ENCODE measurements at regions not wholly inside any gene's neighbourhood (a gene's known extent, or its start where the extent isn't known, plus 50 kb on each side); places are given as distances from the start of the nearest gene placed in this dataset.

GRCh38 chr3:23055733-23056376 lies 147.3 kb upstream of the UBE2E2 start:
- no peak overlapping the region for H3K27ac ChIP-seq (ENCODE audit: low read length)
- no peaks in the 10 kb centered on the region for H3K36me3 ChIP-seq (ENCODE audit: control insufficient read depth, insufficient read depth, low read length)
- Mint-ChIP-seq H3K27me3 (ENCODE audit: low read depth in 2 of 2) (no peaks in the 10 kb centered on the region), H3K36me3 (no peaks in the 10 kb centered on the region), H3K9me3 (peaks cover 0 to 4% of the 10 kb centered on the region in 2 donors), H3K4me3 (no peak overlapping the region), H3K4me1 (no peaks in the 10 kb centered on the region), H3K27ac (no peak overlapping the region)
- 15% methylated on average over 1 of the region's 2 CpGs for WGBS (ENCODE audit: insufficient coverage)
- peaks cover 3% of the 10 kb centered on the region for H3K9me3 ChIP-seq (ENCODE audit: control insufficient read depth, insufficient read depth, low read length)
- H3K4me3 ChIP-seq (ENCODE audit: low read length) = no peak overlapping the region
- peak in 1 of 2 donors; percentile 26 for DNase-seq
- intact Hi-C loops (cut with micrococcal nuclease) = no loop called here
- no peaks in the 10 kb centered on the region for H3K4me1 ChIP-seq (ENCODE audit: control insufficient read depth, insufficient read depth, low read length)
- no peak for TF ChIP-seq CTCF (IDR thresholded peaks at IDR 0.05)
- ATAC-seq = no peak
- no peaks in the 10 kb centered on the region for H3K27me3 ChIP-seq (ENCODE audit: control insufficient read depth, insufficient read depth, low read length)

GRCh38 chr3:23062582-23062981 lies 140.5 kb upstream of the UBE2E2 start:
- no peaks in the 10 kb centered on the region for H3K27me3 Mint-ChIP-seq (ENCODE audit: low read depth in 2 of 2)
- H3K27ac Mint-ChIP-seq = no peak overlapping the region
- H3K4me3 Mint-ChIP-seq = no peak overlapping the region
- WGBS (ENCODE audit: insufficient coverage) = 96% methylated on average over 1 of the region's 1 CpG
- no peak for TF ChIP-seq CTCF (IDR thresholded peaks at IDR 0.05)
- Histone ChIP-seq H3K27me3 (ENCODE audit: control insufficient read depth, insufficient read depth, low read length) (no peaks in the 10 kb centered on the region), H3K4me1 (ENCODE audit: control insufficient read depth, insufficient read depth, low read length) (no peaks in the 10 kb centered on the region), H3K4me3 (ENCODE audit: low read length) (no peak overlapping the region), H3K27ac (ENCODE audit: low read length) (no peak overlapping the region), H3K9me3 (ENCODE audit: control insufficient read depth, insufficient read depth, low read length) (no peaks in the 10 kb centered on the region), H3K36me3 (ENCODE audit: control insufficient read depth, insufficient read depth, low read length) (no peaks in the 10 kb centered on the region)
- peaks cover 4 to 7% of the 10 kb centered on the region in 2 donors for H3K9me3 Mint-ChIP-seq
- H3K4me1 Mint-ChIP-seq = no peaks in the 10 kb centered on the region
- intact Hi-C loops (cut with micrococcal nuclease) = no loop called here
- H3K36me3 Mint-ChIP-seq = no peaks in the 10 kb centered on the region
- no peak for ATAC-seq
- DNase-seq = no peak

- Histone ChIP-seq H3K4me3 (ENCODE audit: low read length) (no peak overlapping the region), H3K4me1 (ENCODE audit: control insufficient read depth, insufficient read depth, low read length) (no peaks in the 10 kb centered on the region), H3K27me3 (ENCODE audit: control insufficient read depth, insufficient read depth, low read length) (no peaks in the 10 kb centered on the region), H3K9me3 (ENCODE audit: control insufficient read depth, insufficient read depth, low read length) (no peaks in the 10 kb centered on the region), H3K27ac (ENCODE audit: low read length) (no peak overlapping the region), H3K36me3 (ENCODE audit: control insufficient read depth, insufficient read depth, low read length) (no peaks in the 10 kb centered on the region)
- Mint-ChIP-seq H3K9me3 (peaks cover 4 to 7% of the 10 kb centered on the region in 2 donors), H3K4me3 (no peak overlapping the region), H3K4me1 (no peaks in the 10 kb centered on the region), H3K27me3 (ENCODE audit: low read depth in 2 of 2) (no peaks in the 10 kb centered on the region), H3K27ac (no peak overlapping the region), H3K36me3 (no peaks in the 10 kb centered on the region)
- no peak for TF ChIP-seq CTCF (IDR thresholded peaks at IDR 0.05)
- ATAC-seq = no peak
- intact Hi-C loops (cut with micrococcal nuclease) = no loop called here
- WGBS (ENCODE audit: insufficient coverage) = 90% methylated on average over 1 of the region's 1 CpG
- no peak for DNase-seq
Observed at GRCh38 chr3:23062982-23063381, 140.1 kb upstream of the UBE2E2 start.

- H3K4me1 ChIP-seq (ENCODE audit: control insufficient read depth, insufficient read depth, low read length) = peaks cover 14% of the 10 kb centered on the region
- H3K36me3 ChIP-seq (ENCODE audit: control insufficient read depth, insufficient read depth, low read length) = no peaks in the 10 kb centered on the region
- no peak for TF ChIP-seq CTCF (IDR thresholded peaks at IDR 0.05)
- H3K4me3 Mint-ChIP-seq = no peak overlapping the region
- H3K27ac ChIP-seq (ENCODE audit: low read length) = no peak overlapping the region
- intact Hi-C loops (cut with micrococcal nuclease) = no loop called here
- no peaks in the 10 kb centered on the region for H3K27me3 ChIP-seq (ENCODE audit: control insufficient read depth, insufficient read depth, low read length)
- no peak overlapping the region for H3K4me3 ChIP-seq (ENCODE audit: low read length)
- DNase-seq = no peak
- H3K27ac Mint-ChIP-seq = no peak overlapping the region
- peaks cover 0 to 5% of the 10 kb centered on the region in 2 donors for H3K27me3 Mint-ChIP-seq (ENCODE audit: low read depth in 2 of 2)
- no peaks in the 10 kb centered on the region for H3K9me3 ChIP-seq (ENCODE audit: control insufficient read depth, insufficient read depth, low read length)
- no peak for ATAC-seq
- H3K36me3 Mint-ChIP-seq = no peaks in the 10 kb centered on the region
- H3K4me1 Mint-ChIP-seq = no peaks in the 10 kb centered on the region
- H3K9me3 Mint-ChIP-seq = peaks cover 5 to 6% of the 10 kb centered on the region in 2 donors
Observed at GRCh38 chr3:23067116-23067515, 136.0 kb upstream of the UBE2E2 start.
